ENCODE measurements at regions not wholly inside any gene's neighbourhood (a gene's known extent, or its start where the extent isn't known, plus 50 kb on each side); places are given as distances from the start of the nearest gene placed in this dataset.

- Histone ChIP-seq H3K4me3 (no peak overlapping the region), H3K9me3 (no peaks in the 10 kb centered on the region), H3K36me3 (no peaks in the 10 kb centered on the region), H3K27me3 (ENCODE audit: low read depth) (no peaks in the 10 kb centered on the region), H3K27ac (no peak overlapping the region), H3K4me1 (no peaks in the 10 kb centered on the region)
- ATAC-seq (no peak), DNase-seq (no peak)
- intact Hi-C loops (cut with DNase I), result loop anchor here (10.0 kb wide), 1 partner anchor 803 kb away; the partner anchor contains the start of gene DIPK2A
- no peak for TF ChIP-seq CTCF (IDR thresholded peaks at IDR 0.05)
Observed at GRCh38 chr3:144777906-144778305, 806.3 kb downstream of the DIPK2A start.

GRCh38 chr3:144791034-144791433 lies 819.4 kb downstream of the DIPK2A start:
- no peak for DNase-seq
- Histone ChIP-seq H3K4me3 (no peak overlapping the region), H3K36me3 (no peaks in the 10 kb centered on the region), H3K9me3 (no peaks in the 10 kb centered on the region), H3K27ac (no peak overlapping the region), H3K27me3 (ENCODE audit: low read depth) (no peaks in the 10 kb centered on the region), H3K4me1 (no peaks in the 10 kb centered on the region)
- TF ChIP-seq CTCF (IDR thresholded peaks at IDR 0.05), result no peak
- ATAC-seq, result no peak
- intact Hi-C loops (cut with DNase I), result no loop called here

- peak; percentile 16 for DNase-seq
Observed at GRCh38 chr3:144801890-144802289, 830.3 kb downstream of the DIPK2A start.

GRCh38 chr3:144809380-144809779 lies 837.8 kb downstream of the DIPK2A start:
- no peaks in the 10 kb centered on the region for H3K9me3 ChIP-seq

More at GRCh38 chr3:144801890-144802289, 830.3 kb downstream of the DIPK2A start:
- intact Hi-C loops (cut with DNase I), result no loop called here
- Histone ChIP-seq H3K27me3 (ENCODE audit: low read depth) (no peaks in the 10 kb centered on the region), H3K36me3 (no peaks in the 10 kb centered on the region), H3K9me3 (no peaks in the 10 kb centered on the region), H3K27ac (no peak overlapping the region), H3K4me3 (no peak overlapping the region), H3K4me1 (no peaks in the 10 kb centered on the region)
- ATAC-seq, result no peak
- no peak for TF ChIP-seq CTCF (IDR thresholded peaks at IDR 0.05)

GRCh38 chr3:144810160-144810559 lies 838.5 kb downstream of the DIPK2A start:
- Histone ChIP-seq H3K4me1 (no peaks in the 10 kb centered on the region), H3K4me3 (no peak overlapping the region), H3K27ac (no peak overlapping the region), H3K36me3 (no peaks in the 10 kb centered on the region), H3K9me3 (no peaks in the 10 kb centered on the region), H3K27me3 (ENCODE audit: low read depth) (no peaks in the 10 kb centered on the region)
- ATAC-seq, result no peak
- TF ChIP-seq CTCF (IDR thresholded peaks at IDR 0.05), result no peak
- intact Hi-C loops (cut with DNase I), result no loop called here
- no peak for DNase-seq

More at GRCh38 chr3:144809380-144809779, 837.8 kb downstream of the DIPK2A start:
- intact Hi-C loops (cut with DNase I), result no loop called here
- DNase-seq (no peak), ATAC-seq (no peak)
- TF ChIP-seq CTCF (IDR thresholded peaks at IDR 0.05), result no peak
- Histone ChIP-seq H3K4me1 (no peaks in the 10 kb centered on the region), H3K4me3 (no peak overlapping the region), H3K36me3 (no peaks in the 10 kb centered on the region), H3K27me3 (ENCODE audit: low read depth) (no peaks in the 10 kb centered on the region), H3K27ac (no peak overlapping the region)

GRCh38 chr3:144815655-144816054 lies 844.0 kb downstream of the DIPK2A start:
- no peak overlapping the region for H3K27ac ChIP-seq
- intact Hi-C loops (cut with DNase I), result no loop called here
- H3K9me3 ChIP-seq, result no peaks in the 10 kb centered on the region
- TF ChIP-seq CTCF (IDR thresholded peaks at IDR 0.05), result no peak
- no peak for DNase-seq
- no peak overlapping the region for H3K4me3 ChIP-seq
- no peaks in the 10 kb centered on the region for H3K27me3 ChIP-seq (ENCODE audit: low read depth)
- no peaks in the 10 kb centered on the region for H3K4me1 ChIP-seq
- H3K36me3 ChIP-seq, result no peaks in the 10 kb centered on the region
- ATAC-seq, result no peak

All from lower lobe of right lung (tissue), 2 donors.